Suprapubic skin (tissue), 4 donors: ENCODE measurements at regions not wholly inside any gene's neighbourhood (a gene's known extent, or its start where the extent isn't known, plus 50 kb on each side); places are given as distances from the start of the nearest gene placed in this dataset.

Experiments
- DNase-seq, 2 donors: peaks; one replicate each; pipeline ENCODE4 v3.0.0-alpha.2; 2019; ENCODE audit warnings: low spot score in 2 of 2
- H3K27ac ChIP-seq: fragments of 200-600 bp; sonication (generic); one replicate; pipeline ENCODE4 v1.5.1; 2019
- H3K27me3 ChIP-seq: fragments of 200-600 bp; sonication (generic); one replicate; pipeline ENCODE4 v1.5.1; 2019
- H3K36me3 ChIP-seq: fragments of 200-600 bp; sonication (generic); one replicate; pipeline ENCODE4 v1.5.1; 2019
- H3K4me1 ChIP-seq: fragments of 200-600 bp; sonication (generic); one replicate; pipeline ENCODE4 v1.5.1; 2019
- H3K4me3 ChIP-seq: fragments of 200-600 bp; sonication (generic); one replicate; pipeline ENCODE4 v1.5.1; 2019; ENCODE audit warnings: mild to moderate bottlenecking
- H3K9me3 ChIP-seq: fragments of 200-600 bp; sonication (generic); one replicate; pipeline ENCODE4 v1.5.1; 2019
- EP300 ChIP-seq: sonication (generic); formaldehyde crosslinking; IDR thresholded peaks from one replicate; pipeline ENCODE4 v1.6.1; 2017; ENCODE audit warnings: antibody characterized with exemption
- POLR2A ChIP-seq, 2 donors: fragments of 450-650 bp; IDR thresholded peaks; one replicate each; pipeline ENCODE4 v1.6.1; 2017; ENCODE audit warnings: antibody characterized with exemption in 2 of 2, mild to moderate bottlenecking in 2 of 2, moderate library complexity in 2 of 2
- POLR2AphosphoS5 ChIP-seq, 3 donors: sonication (generic); formaldehyde crosslinking; IDR thresholded peaks; one replicate each; pipeline ENCODE4 v1.6.1; 2017; ENCODE audit warnings: antibody characterized with exemption in 3 of 3
- WGBS: methylation state at CpG from one replicate; pipeline ENCODE4 v1.1.5; 2018; 5-methylcytosine and 5-hydroxymethylcytosine counted together
- TF ChIP-seq, protein P1 (sequence below), 2 donors: fragments of 200-600 bp in 1 of 2; fragments of 450-650 bp in 1 of 2; sonication (generic) in 1 of 2; IDR thresholded peaks; one replicate each; pipeline ENCODE4 v1.5.1; 2016 to 2019; ENCODE audit warnings: antibody characterized with exemption in 2 of 2, mild to moderate bottlenecking in 1 of 2, moderate library complexity in 1 of 2

DNA sequence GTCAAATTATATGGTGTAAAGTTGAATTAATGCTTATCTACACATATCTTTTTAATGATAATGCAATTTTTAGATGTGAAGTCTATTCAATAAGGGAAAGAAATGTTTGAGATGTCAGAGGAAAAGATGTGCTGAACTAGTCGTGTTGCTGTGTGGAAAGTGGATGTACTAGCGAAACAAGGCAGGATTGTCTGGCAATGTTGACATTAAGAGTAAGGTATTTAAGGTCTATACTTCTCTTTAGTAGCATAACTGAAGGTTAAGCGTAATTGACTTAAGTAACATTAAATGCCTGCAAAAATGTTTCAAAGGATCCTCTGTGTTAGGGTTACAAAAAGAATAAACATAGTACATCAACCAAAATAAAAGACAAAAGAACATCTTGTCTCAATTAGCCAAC is 787.3 kb upstream of the KLHL1 start:
- Histone ChIP-seq H3K27me3 (no peaks in the 10 kb centered on the region), H3K4me1 (no peaks in the 10 kb centered on the region), H3K4me3 (no peak overlapping the region), H3K9me3 (no peaks in the 10 kb centered on the region), H3K36me3 (no peaks in the 10 kb centered on the region), H3K27ac (no peak overlapping the region)
- WGBS: 86% methylated on average over 3 of the region's 3 CpGs
- no peak for DNase-seq
- no peak for TF ChIP-seq POLR2AphosphoS5 (IDR thresholded peaks at IDR 0.05)
- TF ChIP-seq, protein P1, sequence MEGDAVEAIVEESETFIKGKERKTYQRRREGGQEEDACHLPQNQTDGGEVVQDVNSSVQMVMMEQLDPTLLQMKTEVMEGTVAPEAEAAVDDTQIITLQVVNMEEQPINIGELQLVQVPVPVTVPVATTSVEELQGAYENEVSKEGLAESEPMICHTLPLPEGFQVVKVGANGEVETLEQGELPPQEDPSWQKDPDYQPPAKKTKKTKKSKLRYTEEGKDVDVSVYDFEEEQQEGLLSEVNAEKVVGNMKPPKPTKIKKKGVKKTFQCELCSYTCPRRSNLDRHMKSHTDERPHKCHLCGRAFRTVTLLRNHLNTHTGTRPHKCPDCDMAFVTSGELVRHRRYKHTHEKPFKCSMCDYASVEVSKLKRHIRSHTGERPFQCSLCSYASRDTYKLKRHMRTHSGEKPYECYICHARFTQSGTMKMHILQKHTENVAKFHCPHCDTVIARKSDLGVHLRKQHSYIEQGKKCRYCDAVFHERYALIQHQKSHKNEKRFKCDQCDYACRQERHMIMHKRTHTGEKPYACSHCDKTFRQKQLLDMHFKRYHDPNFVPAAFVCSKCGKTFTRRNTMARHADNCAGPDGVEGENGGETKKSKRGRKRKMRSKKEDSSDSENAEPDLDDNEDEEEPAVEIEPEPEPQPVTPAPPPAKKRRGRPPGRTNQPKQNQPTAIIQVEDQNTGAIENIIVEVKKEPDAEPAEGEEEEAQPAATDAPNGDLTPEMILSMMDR (IDR thresholded peaks at IDR 0.05): no peak
- TF ChIP-seq POLR2A (IDR thresholded peaks at IDR 0.05): no peak
- no peak for TF ChIP-seq EP300

DNA sequence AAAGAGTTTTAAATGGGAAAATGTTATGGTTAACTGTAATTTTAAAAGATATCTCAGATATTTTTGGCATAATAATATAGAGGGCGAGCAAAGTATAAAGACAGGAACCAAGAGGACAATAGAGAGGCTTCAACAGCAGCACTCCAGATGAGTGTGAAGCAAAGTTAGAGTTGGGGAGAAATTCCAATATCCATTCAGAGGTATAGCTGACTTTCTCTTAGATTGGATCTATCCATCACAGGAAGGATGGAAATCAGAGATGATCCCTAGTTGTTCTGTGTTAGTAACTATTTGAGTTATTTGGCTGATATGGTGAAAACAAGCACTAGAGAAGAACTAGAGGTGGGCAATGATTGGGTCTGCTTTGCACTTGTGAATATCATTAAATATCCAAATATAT is 786.0 kb upstream of the KLHL1 start:
- Histone ChIP-seq H3K4me3 (no peak overlapping the region), H3K9me3 (no peaks in the 10 kb centered on the region), H3K4me1 (no peaks in the 10 kb centered on the region), H3K27me3 (no peaks in the 10 kb centered on the region), H3K36me3 (no peaks in the 10 kb centered on the region), H3K27ac (no peak overlapping the region)
- TF ChIP-seq EP300 (no peak), POLR2AphosphoS5 (IDR thresholded peaks at IDR 0.05) (no peak), POLR2A (IDR thresholded peaks at IDR 0.05) (no peak)
- TF ChIP-seq, protein P1 (IDR thresholded peaks at IDR 0.05): no peak
- no peak for DNase-seq
- 87% methylated on average over 1 of the region's 1 CpG for WGBS

DNA sequence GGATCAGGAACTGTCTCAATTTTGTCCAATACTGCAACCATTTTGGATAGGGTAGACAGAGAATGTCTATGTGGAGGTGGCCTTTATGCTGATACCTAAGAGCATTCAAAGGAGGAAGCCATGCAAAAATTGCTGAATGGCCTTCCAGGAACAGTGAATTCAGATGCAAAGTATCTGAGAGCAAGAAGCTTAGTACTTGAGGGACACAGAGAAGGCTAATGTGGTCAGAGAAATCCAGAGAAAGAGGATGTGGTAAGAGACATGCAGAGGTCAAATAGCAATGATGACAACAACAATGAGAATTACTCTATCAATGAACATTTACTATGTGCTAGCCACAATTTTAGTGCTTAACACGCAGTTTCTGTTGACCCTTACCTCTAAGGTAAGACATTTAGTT is 785.6 kb upstream of the KLHL1 start:
- Histone ChIP-seq H3K9me3 (no peaks in the 10 kb centered on the region), H3K36me3 (no peaks in the 10 kb centered on the region), H3K27ac (no peak overlapping the region), H3K4me3 (no peak overlapping the region), H3K4me1 (no peaks in the 10 kb centered on the region), H3K27me3 (no peaks in the 10 kb centered on the region)
- WGBS: 65% methylated on average over 1 of the region's 1 CpG
- TF ChIP-seq POLR2AphosphoS5 (IDR thresholded peaks at IDR 0.05) (no peak), POLR2A (IDR thresholded peaks at IDR 0.05) (no peak)
- TF ChIP-seq, protein P1 (IDR thresholded peaks at IDR 0.05): no peak
- DNase-seq: no peak

DNA sequence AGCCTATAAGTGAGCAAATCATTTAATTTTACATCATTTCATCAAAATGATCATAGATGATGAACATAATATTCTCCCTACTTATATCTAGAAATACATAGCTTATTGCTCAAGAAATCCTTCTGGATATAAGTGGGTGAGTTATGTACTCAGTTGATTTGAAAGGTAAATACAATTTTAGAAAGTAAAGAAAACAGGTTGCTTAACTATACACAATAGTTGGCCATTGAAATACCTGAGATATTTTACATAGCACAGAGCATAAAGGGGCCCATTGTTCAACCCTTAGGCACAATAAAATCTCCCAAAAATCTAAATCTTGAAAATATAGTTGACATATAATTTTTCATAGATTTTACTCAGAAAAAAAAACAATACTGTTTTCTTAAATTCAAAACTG is 782.0 kb upstream of the KLHL1 start:
- Histone ChIP-seq H3K27ac (no peak overlapping the region), H3K4me3 (no peak overlapping the region), H3K4me1 (no peaks in the 10 kb centered on the region), H3K27me3 (no peaks in the 10 kb centered on the region), H3K9me3 (no peaks in the 10 kb centered on the region), H3K36me3 (no peaks in the 10 kb centered on the region)
- DNase-seq: no peak
- TF ChIP-seq POLR2AphosphoS5 (IDR thresholded peaks at IDR 0.05) (no peak), POLR2A (IDR thresholded peaks at IDR 0.05) (no peak), EP300 (no peak)
- TF ChIP-seq, protein P1 (IDR thresholded peaks at IDR 0.05): no peak

DNA sequence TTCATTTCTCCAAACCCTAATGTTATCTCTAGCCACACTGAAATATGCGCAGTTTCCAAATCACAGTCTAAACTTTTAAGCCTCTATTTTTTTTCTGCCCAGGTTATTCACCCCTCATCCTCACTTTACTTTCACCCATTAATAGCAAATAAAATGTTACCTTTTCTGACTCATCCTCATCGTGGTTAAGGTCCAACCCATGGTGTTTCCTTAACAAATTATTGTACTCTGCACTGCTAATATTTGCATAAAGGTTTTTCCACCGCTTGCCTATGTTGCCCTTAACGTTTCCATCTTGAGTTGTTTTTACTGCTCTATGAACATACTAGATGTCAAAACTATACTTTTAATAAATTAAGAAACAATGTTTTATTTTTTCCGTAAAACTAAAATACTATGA is 780.9 kb upstream of the KLHL1 start:
- H3K36me3 ChIP-seq: no peaks in the 10 kb centered on the region
- H3K27ac ChIP-seq: no peak overlapping the region
- H3K27me3 ChIP-seq: no peaks in the 10 kb centered on the region
- TF ChIP-seq POLR2A (IDR thresholded peaks at IDR 0.05) (no peak), EP300 (no peak), POLR2AphosphoS5 (IDR thresholded peaks at IDR 0.05) (no peak)
- TF ChIP-seq, protein P1 (IDR thresholded peaks at IDR 0.05): no peak
- 85% methylated on average over 5 of the region's 5 CpGs for WGBS
- H3K4me3 ChIP-seq: no peak overlapping the region
- H3K4me1 ChIP-seq: no peaks in the 10 kb centered on the region
- DNase-seq: no peak
- no peaks in the 10 kb centered on the region for H3K9me3 ChIP-seq
